Panc1 (cell line): ENCODE measurements at regions not wholly inside any gene's neighbourhood (a gene's known extent, or its start where the extent isn't known, plus 50 kb on each side); places are given as distances from the start of the nearest gene placed in this dataset.

Experiments
- ATAC-seq: fragments of 200-7000 bp; cut with Tn5 transposase; 2 replicates; pipeline ENCODE4 v1.9.1; 2020; ENCODE audit warnings: mild to moderate bottlenecking, moderate library complexity
- BruUV-seq: library from RNA; stranded (reverse); fragments of 400-500 nt; replicated peaks from 2 replicates; lab custom pipeline; 2021; lab: Mats Ljungman, UMichigan
- CTCF ChIA-PET: fragments of 300-600 bp; sonication (Branson Sonifier 250); formaldehyde crosslinking; loops from one replicate; lab custom pipeline; 2022; ENCODE audit warnings: antibody characterized with exemption; lab: Charles Lee
- POLR2A ChIA-PET: fragments of 300-600 bp; sonication (Branson Sonifier 250); formaldehyde crosslinking; loops from one replicate; lab custom pipeline; 2022; ENCODE audit warnings: antibody characterized with exemption; lab: Charles Lee
- DNase-seq: peaks from one replicate; pipeline ENCODE4 v3.0.0-alpha.2; 2010; ENCODE audit warnings: low read depth, low spot score
- H3K27ac ChIP-seq: 2 replicates; pipeline ENCODE4 v1.5.1; 2011; ENCODE audit warnings: mild to moderate bottlenecking, low read length, inconsistent platforms
- H3K27me3 ChIP-seq: fragments of 200-500 bp; sonication (Bioruptor generic); 2 replicates; pipeline ENCODE4 v1.6.0; 2014; ENCODE audit warnings: low read length, inconsistent platforms; ENCODE audit not compliant: control insufficient read depth, insufficient read depth
- H3K36me3 ChIP-seq: fragments of 200-500 bp; sonication (Bioruptor generic); 2 replicates; pipeline ENCODE4 v1.5.1; 2014; ENCODE audit warnings: inconsistent platforms, mild to moderate bottlenecking, low read length, moderate library complexity; ENCODE audit not compliant: control insufficient read depth, insufficient read depth
- H3K4me1 ChIP-seq: 2 replicates; pipeline ENCODE4 v1.5.1; 2011; ENCODE audit warnings: inconsistent platforms, mild to moderate bottlenecking, low read length, moderate library complexity; ENCODE audit not compliant: control insufficient read depth, insufficient read depth
- H3K4me3 ChIP-seq, 2 experiments: 2 replicates each; pipeline ENCODE4 v1.5.1; 2011 to 2012; ENCODE audit warnings: low read depth in 2 of 2, low read length in 2 of 2, mild to moderate bottlenecking in 2 of 2, inconsistent platforms in 1 of 2, moderate library complexity in 1 of 2
- H3K9me3 ChIP-seq: fragments of 200-500 bp; sonication (Bioruptor generic); 2 replicates; pipeline ENCODE4 v1.5.1; 2014; ENCODE audit warnings: low read depth, mild to moderate bottlenecking, inconsistent platforms, low read length, moderate library complexity; ENCODE audit not compliant: control insufficient read depth, insufficient read depth
- POLR2AphosphoS5 ChIP-seq: IDR thresholded peaks from 2 replicates; pipeline ENCODE4 v1.6.1; 2012; ENCODE audit warnings: mild to moderate bottlenecking, low read depth, low read length, moderate library complexity
- SIN3A ChIP-seq: IDR thresholded peaks from 2 replicates; pipeline ENCODE4 v1.6.1; 2012; ENCODE audit warnings: low read depth, mild to moderate bottlenecking, low read length, moderate library complexity, borderline replicate concordance; ENCODE audit not compliant: insufficient read depth
- TCF7L2 ChIP-seq: IDR thresholded peaks from 2 replicates; pipeline ENCODE4 v1.6.1; 2011; ENCODE audit warnings: mild to moderate bottlenecking, low read depth, low read length, inconsistent platforms
- in situ Hi-C: cut with HindIII; loops from 2 replicates; pipeline ENCODE4 v1.10.0; 2016; ENCODE audit warnings: low sequenced_read_pairs, low pct_unique_long_range_greater_than_20kb
- intact Hi-C: fragments of 100-400 bp; cut with micrococcal nuclease; formaldehyde crosslinking; loops from one replicate; pipeline ENCODE4 v1.10.0; 2022; ENCODE audit not compliant: unreplicated experiment
- TF ChIP-seq, protein P1 (sequence below), 2 experiments: IDR thresholded peaks; 2 replicates each; pipeline ENCODE4 v1.6.1; 2011 to 2012; ENCODE audit warnings: low read depth in 2 of 2, control low read depth in 1 of 2, low read length in 1 of 2, mild to moderate bottlenecking in 1 of 2, moderate library complexity in 1 of 2; ENCODE audit not compliant: insufficient read depth in 1 of 2
- TF ChIP-seq, protein P2 (sequence below): fragments of 450-650 bp; IDR thresholded peaks from 2 replicates; pipeline ENCODE4 v1.5.1; 2017; ENCODE audit warnings: mild to moderate bottlenecking

- in situ Hi-C loops (no loop called here), intact Hi-C loops (no loop called here)
- DNase-seq = no peak
- TF ChIP-seq, protein P1, sequence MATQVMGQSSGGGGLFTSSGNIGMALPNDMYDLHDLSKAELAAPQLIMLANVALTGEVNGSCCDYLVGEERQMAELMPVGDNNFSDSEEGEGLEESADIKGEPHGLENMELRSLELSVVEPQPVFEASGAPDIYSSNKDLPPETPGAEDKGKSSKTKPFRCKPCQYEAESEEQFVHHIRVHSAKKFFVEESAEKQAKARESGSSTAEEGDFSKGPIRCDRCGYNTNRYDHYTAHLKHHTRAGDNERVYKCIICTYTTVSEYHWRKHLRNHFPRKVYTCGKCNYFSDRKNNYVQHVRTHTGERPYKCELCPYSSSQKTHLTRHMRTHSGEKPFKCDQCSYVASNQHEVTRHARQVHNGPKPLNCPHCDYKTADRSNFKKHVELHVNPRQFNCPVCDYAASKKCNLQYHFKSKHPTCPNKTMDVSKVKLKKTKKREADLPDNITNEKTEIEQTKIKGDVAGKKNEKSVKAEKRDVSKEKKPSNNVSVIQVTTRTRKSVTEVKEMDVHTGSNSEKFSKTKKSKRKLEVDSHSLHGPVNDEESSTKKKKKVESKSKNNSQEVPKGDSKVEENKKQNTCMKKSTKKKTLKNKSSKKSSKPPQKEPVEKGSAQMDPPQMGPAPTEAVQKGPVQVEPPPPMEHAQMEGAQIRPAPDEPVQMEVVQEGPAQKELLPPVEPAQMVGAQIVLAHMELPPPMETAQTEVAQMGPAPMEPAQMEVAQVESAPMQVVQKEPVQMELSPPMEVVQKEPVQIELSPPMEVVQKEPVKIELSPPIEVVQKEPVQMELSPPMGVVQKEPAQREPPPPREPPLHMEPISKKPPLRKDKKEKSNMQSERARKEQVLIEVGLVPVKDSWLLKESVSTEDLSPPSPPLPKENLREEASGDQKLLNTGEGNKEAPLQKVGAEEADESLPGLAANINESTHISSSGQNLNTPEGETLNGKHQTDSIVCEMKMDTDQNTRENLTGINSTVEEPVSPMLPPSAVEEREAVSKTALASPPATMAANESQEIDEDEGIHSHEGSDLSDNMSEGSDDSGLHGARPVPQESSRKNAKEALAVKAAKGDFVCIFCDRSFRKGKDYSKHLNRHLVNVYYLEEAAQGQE (IDR thresholded peaks at IDR 0.05; ENCODE audit: insufficient read depth in 1 of 2, low read depth in 2 of 2, low read length in 1 of 2) = no peak
- Histone ChIP-seq H3K4me3 (no peak overlapping the region), H3K9me3 (no peaks in the 10 kb centered on the region), H3K4me1 (no peaks in the 10 kb centered on the region), H3K27ac (no peak overlapping the region), H3K27me3 (no peaks in the 10 kb centered on the region), H3K36me3 (no peaks in the 10 kb centered on the region)
- no peak for ATAC-seq
- BruUV-seq = no TSS peak
- POLR2A ChIA-PET = no interaction called here
- CTCF ChIA-PET = no interaction called here
Observed at GRCh38 chr12:128131955-128132354, 135.0 kb upstream of the TMEM132C start.

DNA sequence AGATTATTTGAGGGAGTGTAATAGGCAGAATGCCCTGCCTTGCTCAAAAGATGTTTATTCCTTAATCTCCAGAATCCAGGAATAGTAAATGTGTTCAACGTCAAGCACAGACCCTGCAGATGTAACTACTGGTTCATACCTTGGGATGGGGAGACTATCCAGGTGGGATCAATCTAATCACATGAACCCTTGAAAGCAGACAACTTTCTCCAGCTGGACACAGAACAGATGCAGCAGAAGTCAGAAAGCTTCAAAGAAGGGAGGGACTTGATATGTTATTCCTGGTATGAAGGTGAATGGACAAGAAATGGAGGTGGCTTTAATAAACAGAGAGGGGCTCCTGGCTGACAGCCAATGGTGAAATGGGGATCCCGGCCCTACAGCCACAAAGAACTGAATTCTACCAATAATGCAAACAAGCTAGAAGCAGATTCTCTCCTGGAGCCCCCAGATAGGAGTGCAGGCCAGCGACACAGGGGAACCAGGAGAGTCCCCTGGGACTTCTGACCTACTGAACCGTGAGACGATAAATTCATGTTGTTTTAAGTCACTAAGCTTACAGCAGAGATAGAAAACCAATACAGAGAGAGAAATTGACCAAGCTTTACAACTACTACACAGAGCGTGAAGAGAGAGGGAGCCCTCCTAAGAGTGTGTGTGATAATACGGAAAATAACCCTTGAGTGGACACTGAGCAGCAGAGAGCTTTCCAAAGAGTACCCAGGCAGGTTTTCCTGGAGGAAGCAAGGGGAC, 133.5 kb upstream of the TMEM132C start:
- ChIA-PET POLR2A (no interaction called here), CTCF (no interaction called here)
- TF ChIP-seq, protein P1 (IDR thresholded peaks at IDR 0.05; ENCODE audit: insufficient read depth in 1 of 2, low read depth in 2 of 2, low read length in 1 of 2) = no peak
- TF ChIP-seq TCF7L2 (no peak), SIN3A (no peak), POLR2AphosphoS5 (no peak)
- TF ChIP-seq, protein P2, sequence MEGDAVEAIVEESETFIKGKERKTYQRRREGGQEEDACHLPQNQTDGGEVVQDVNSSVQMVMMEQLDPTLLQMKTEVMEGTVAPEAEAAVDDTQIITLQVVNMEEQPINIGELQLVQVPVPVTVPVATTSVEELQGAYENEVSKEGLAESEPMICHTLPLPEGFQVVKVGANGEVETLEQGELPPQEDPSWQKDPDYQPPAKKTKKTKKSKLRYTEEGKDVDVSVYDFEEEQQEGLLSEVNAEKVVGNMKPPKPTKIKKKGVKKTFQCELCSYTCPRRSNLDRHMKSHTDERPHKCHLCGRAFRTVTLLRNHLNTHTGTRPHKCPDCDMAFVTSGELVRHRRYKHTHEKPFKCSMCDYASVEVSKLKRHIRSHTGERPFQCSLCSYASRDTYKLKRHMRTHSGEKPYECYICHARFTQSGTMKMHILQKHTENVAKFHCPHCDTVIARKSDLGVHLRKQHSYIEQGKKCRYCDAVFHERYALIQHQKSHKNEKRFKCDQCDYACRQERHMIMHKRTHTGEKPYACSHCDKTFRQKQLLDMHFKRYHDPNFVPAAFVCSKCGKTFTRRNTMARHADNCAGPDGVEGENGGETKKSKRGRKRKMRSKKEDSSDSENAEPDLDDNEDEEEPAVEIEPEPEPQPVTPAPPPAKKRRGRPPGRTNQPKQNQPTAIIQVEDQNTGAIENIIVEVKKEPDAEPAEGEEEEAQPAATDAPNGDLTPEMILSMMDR = no peak
- in situ Hi-C loops (no loop called here), intact Hi-C loops (no loop called here)
- ATAC-seq = no peak
- H3K4me3 ChIP-seq = no peak overlapping the region
- H3K4me1 ChIP-seq = no peaks in the 10 kb centered on the region
- no TSS peak for BruUV-seq
- H3K9me3 ChIP-seq = no peaks in the 10 kb centered on the region
- H3K27me3 ChIP-seq = no peaks in the 10 kb centered on the region
- no peaks in the 10 kb centered on the region for H3K36me3 ChIP-seq
- no peak overlapping the region for H3K27ac ChIP-seq
- DNase-seq = no peak
